Coronary artery (tissue), 2 donors: ENCODE measurements at regions not wholly inside any gene's neighbourhood (a gene's known extent, or its start where the extent isn't known, plus 50 kb on each side); places are given as distances from the start of the nearest gene placed in this dataset.

ENCODE experiments used
- DNase-seq: peaks from one replicate; pipeline ENCODE4 v3.0.0-alpha.2; 2017; ENCODE audit warnings: low spot score
- H3K27ac ChIP-seq, 2 donors: fragments of 200-600 bp; sonication (generic); one replicate each; pipeline ENCODE4 v1.5.1; 2016 to 2019
- H3K4me3 ChIP-seq: fragments of 200-600 bp; sonication (generic); 2 replicates; pipeline ENCODE4 v1.5.1; 2016; ENCODE audit warnings: mild to moderate bottlenecking, moderate library complexity
- TF ChIP-seq, protein P1 (sequence below): fragments of 200-600 bp; sonication (generic); IDR thresholded peaks from one replicate; pipeline ENCODE4 v1.5.1; 2019; ENCODE audit warnings: antibody characterized with exemption

DNA sequence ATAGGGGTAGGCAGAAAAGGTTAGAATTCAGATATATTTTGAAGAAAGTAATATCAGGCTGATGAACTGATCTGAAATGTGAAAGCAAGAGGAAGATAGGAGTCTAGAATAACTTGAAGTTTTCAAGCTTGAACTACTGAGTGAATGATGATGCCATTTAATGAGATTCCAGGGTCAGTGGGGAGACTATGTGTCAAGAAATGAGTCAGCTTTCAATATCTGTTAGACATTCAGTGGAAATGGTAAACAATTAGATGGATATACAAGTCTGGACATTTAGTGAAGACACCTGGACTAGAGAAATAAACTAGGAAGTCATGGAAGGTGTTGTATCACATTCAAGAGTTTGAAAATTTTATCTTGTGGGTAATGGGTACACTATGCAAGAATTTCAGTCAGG is 326.9 kb downstream of the FSIP2 start:
- H3K27ac ChIP-seq = no peak overlapping the region
- H3K4me3 ChIP-seq = no peak overlapping the region
- no peak for DNase-seq
- TF ChIP-seq, protein P1, sequence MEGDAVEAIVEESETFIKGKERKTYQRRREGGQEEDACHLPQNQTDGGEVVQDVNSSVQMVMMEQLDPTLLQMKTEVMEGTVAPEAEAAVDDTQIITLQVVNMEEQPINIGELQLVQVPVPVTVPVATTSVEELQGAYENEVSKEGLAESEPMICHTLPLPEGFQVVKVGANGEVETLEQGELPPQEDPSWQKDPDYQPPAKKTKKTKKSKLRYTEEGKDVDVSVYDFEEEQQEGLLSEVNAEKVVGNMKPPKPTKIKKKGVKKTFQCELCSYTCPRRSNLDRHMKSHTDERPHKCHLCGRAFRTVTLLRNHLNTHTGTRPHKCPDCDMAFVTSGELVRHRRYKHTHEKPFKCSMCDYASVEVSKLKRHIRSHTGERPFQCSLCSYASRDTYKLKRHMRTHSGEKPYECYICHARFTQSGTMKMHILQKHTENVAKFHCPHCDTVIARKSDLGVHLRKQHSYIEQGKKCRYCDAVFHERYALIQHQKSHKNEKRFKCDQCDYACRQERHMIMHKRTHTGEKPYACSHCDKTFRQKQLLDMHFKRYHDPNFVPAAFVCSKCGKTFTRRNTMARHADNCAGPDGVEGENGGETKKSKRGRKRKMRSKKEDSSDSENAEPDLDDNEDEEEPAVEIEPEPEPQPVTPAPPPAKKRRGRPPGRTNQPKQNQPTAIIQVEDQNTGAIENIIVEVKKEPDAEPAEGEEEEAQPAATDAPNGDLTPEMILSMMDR = no peak

DNA sequence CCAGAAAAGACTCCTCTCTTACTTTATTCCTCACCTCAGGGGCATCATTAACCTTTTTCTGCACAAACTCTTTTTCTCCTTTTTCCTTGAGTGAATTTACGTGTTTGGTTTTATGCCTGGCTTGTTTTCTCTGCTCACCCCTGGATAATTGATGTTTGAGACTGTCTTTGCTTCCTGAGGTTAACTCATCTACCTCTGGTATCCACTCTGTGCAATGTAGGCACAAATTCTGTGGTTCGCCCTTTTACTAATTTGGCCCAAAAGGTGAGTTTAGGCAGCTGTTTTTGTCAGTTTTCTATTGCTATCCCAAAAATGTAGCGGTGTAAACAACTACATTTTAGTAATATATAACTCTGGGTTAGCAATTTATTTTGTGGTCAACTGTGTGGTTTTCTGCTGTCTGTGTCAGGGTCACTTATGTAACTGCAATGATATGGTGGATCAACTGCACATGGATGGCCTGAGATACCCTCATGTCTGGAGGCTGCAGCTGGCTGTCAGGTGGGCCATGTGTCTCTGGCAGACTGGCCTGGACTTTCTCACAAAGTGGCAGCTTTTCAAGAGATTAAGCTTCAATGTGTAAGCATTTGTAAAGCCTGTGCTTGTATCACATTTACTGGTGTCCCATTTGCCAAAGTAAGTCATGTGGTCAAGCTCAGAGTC is 329.7 kb downstream of the FSIP2 start:
- Histone ChIP-seq H3K27ac (no peak overlapping the region), H3K4me3 (no peak overlapping the region)
- DNase-seq = no peak
- TF ChIP-seq, protein P1 = no peak

DNA sequence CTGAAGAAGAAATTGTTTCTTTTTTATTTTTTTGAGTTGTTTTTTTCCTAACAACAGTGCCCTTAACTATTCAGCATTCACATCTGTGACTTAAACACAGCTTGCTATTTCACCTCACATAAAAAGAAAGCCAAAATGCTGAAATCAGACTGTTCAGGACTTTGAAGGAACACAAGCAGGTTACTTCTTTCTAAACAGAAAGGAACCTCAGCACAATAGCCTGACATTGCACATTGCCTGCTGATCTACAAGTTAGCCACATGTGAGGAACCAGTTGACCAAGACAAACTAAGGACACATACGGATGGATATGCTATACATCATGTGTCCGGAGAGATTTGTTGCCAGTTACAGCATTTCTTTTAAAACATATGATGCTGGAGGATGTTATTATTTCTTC is 331.1 kb downstream of the FSIP2 start:
- TF ChIP-seq, protein P1 = no peak
- Histone ChIP-seq H3K4me3 (no peak overlapping the region), H3K27ac (no peak overlapping the region)
- no peak for DNase-seq

DNA sequence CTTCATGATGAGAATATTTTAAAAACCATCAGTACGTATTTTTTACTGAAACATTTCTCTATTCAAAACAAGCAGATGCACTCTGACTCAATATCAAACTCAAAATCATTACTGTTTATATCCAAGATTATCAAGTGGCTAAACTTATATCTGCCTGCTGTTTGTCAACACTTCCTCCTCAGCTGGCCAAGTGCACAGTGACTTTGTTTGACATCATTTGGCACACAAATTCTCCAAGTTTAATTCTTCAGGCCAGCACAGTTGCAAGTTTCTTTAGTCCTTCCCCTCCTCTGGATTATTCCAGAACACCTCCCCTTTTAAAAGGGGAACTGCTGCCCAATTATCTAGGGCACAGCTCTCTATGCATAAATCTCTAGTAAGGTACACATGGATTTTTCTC is 346.6 kb downstream of the FSIP2 start:
- no peak overlapping the region for H3K4me3 ChIP-seq
- no peak overlapping the region for H3K27ac ChIP-seq
- no peak for DNase-seq
- TF ChIP-seq, protein P1 = no peak

DNA sequence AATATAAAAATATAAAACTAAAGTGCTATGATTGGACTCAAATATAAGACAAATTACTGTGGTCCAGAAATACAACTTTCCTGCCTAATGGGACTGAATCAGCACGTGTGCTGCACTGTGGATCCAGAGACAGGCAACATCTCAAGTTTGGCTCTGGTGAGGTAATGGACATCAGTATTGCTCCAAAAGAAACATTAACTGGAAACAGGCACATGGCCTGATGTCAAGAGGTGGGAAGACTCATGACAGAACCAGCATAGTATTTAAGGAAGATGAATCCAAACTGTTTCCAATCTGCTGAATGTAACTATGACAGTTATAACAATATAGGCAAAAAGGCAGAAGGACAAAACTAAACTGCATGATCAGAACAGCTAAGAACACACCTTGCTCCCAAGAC is 354.6 kb downstream of the FSIP2 start:
- no peak for DNase-seq
- TF ChIP-seq, protein P1 = no peak
- no peak overlapping the region for H3K27ac ChIP-seq
- no peak overlapping the region for H3K4me3 ChIP-seq

DNA sequence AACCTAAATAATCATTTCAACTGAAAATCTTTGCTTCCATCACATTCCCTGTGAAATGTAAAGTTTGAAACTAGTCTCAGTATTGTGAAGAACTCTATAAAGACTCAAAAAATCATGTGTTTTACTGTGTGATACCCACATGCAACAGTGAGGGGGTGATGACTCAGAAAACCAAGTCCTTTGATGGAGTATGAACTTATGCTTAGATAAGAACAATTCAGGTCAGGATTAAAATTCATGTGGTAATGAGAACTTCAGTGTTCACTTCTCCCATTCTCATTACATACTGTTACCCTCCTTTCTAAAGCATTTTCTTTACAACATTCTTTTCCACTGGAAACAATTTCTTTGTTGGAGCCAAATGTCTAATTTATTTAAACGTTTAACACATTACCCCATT is 360.2 kb downstream of the FSIP2 start:
- Histone ChIP-seq H3K27ac (no peak overlapping the region), H3K4me3 (no peak overlapping the region)
- no peak for DNase-seq
- TF ChIP-seq, protein P1 = no peak

DNA sequence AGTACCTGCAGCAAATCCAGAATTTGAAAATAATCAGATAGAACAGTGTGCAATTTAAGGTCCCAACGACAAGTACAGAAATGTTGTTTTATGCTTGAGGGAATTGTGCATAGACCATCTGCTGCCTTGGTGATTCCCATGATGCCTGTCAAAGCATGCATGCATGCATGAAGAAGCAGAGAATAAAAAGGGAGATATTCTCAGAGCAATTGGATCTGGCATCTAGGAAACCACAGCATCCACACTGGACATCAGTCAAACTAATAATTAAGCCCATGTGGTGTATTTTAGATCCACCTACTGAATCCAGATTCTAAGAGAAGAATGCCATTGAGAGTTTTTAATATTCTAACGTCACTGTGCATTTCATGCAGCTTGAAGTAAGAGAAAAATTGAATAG is 361.2 kb downstream of the FSIP2 start:
- TF ChIP-seq, protein P1 = no peak
- H3K4me3 ChIP-seq = no peak overlapping the region
- H3K27ac ChIP-seq = no peak overlapping the region
- no peak for DNase-seq
